Cardiac fibroblast (primary cell): ENCODE measurements at regions not wholly inside any gene's neighbourhood (a gene's known extent, or its start where the extent isn't known, plus 50 kb on each side); places are given as distances from the start of the nearest gene placed in this dataset.

Experiments used
- DNase-seq, 2 donors: peaks; one replicate each; pipeline versions ENCODE4 v3.0.0 to v3.0.0-alpha.2; 2010; ENCODE audit warnings: low read depth in 2 of 2
- H3K4me3 ChIP-seq, 2 donors: replicated peaks in 1 of 2; 1 replicate in 1 of 2; 2 replicates in 1 of 2; pipeline ENCODE4 v1.5.1; 2011; ENCODE audit warnings: low read depth in 2 of 2, low read length in 2 of 2, mild to moderate bottlenecking in 2 of 2, moderate library complexity in 1 of 2
- CTCF ChIP-seq: IDR thresholded peaks from one replicate; pipeline ENCODE4 v1.5.1; 2011; ENCODE audit warnings: low read depth, mild to moderate bottlenecking, low read length, inconsistent platforms

GRCh38 chr2:207403950-207404349, 125.8 kb upstream of the CREB1 start:
- no peak overlapping the region for H3K4me3 ChIP-seq
- no peak for TF ChIP-seq CTCF
- DNase-seq, result peak; percentile 10 to 52

GRCh38 chr2:207405150-207405549, 124.6 kb upstream of the CREB1 start:
- DNase-seq, result no peak
- no peak for TF ChIP-seq CTCF
- no peak overlapping the region for H3K4me3 ChIP-seq

GRCh38 chr2:207408086-207408794, 121.5 kb upstream of the CREB1 start:
- peak; percentile 31 to 44 for DNase-seq
- no peak overlapping the region for H3K4me3 ChIP-seq
- no peak for TF ChIP-seq CTCF

- TF ChIP-seq CTCF, result no peak
- no peak for DNase-seq
These were observed 120.2 kb upstream of the CREB1 start for GRCh38 chr2:207409517-207409916.

GRCh38 chr2:207412787-207413310, 116.9 kb upstream of the CREB1 start:
- no peak for DNase-seq
- H3K4me3 ChIP-seq, result no peak overlapping the region
- no peak for TF ChIP-seq CTCF

More at GRCh38 chr2:207409517-207409916, 120.2 kb upstream of the CREB1 start:
- H3K4me3 ChIP-seq, result no peak overlapping the region

GRCh38 chr2:207413376-207413907, 116.3 kb upstream of the CREB1 start:
- TF ChIP-seq CTCF, result no peak
- no peak for DNase-seq
- H3K4me3 ChIP-seq, result no peak overlapping the region
